SK-N-MC (cell line): ENCODE measurements at regions not wholly inside any gene's neighbourhood (a gene's known extent, or its start where the extent isn't known, plus 50 kb on each side); places are given as distances from the start of the nearest gene placed in this dataset.

Source experiments
- EZH2 ChIP-seq: fragments of 200-600 bp; sonication (generic); IDR thresholded peaks from one replicate; pipeline ENCODE4 v1.6.1; 2017; ENCODE audit warnings: antibody characterized with exemption
- POLR2AphosphoS5 ChIP-seq: IDR thresholded peaks from 2 replicates; pipeline ENCODE4 v1.6.1; 2012; ENCODE audit warnings: mild to moderate bottlenecking, low read depth, low read length, borderline replicate concordance

DNA sequence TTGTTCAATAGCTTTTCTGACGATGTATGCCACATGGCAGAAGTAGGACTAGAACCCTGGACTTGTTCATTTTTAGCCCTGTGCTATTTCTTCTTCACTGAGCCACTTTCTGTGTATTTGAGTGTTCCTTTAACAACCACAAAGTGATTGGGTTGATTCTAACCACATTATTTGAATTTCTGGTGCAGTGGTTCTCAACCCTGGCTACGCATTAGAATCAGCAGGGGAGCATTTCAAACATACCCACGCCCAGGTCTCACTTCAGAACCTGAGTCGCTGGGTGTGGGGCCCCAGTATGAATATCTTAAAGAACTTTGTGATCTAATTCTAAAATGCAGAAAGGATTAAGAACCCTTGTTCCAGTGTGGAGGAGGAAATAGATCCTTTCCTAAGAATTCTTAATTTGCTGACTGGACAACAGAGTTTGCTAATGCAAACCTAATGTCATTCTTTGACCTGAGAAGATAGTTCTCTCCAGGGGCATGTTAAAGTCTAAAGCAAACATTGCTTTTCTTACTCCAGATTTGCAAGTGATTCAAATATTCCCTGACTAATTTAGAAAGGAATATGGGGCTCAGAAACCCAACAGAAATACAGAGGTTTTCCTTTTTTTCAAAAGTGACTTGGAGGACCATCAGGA, 75.4 kb upstream of the GDNF start:
- TF ChIP-seq EZH2 (no peak), POLR2AphosphoS5 (no peak)
